Caco-2 (cell line): ENCODE measurements at regions not wholly inside any gene's neighbourhood (a gene's known extent, or its start where the extent isn't known, plus 50 kb on each side); places are given as distances from the start of the nearest gene placed in this dataset.

ENCODE experiments used
- BruUV-seq: library from RNA; stranded (reverse); fragments of 400-500 nt; replicated peaks from 2 replicates; lab custom pipeline; 2021; lab: Mats Ljungman, UMichigan
- CTCF ChIA-PET: fragments of 300-600 bp; sonication (Branson Sonifier 250); formaldehyde crosslinking; loops from one replicate; lab custom pipeline; 2022; ENCODE audit warnings: antibody characterized with exemption; lab: Charles Lee
- POLR2A ChIA-PET: fragments of 300-600 bp; sonication (Branson Sonifier 250); formaldehyde crosslinking; loops from one replicate; lab custom pipeline; 2022; ENCODE audit warnings: antibody characterized with exemption; lab: Charles Lee
- DNase-seq, 2 experiments: peaks; one replicate each; pipeline versions ENCODE4 v3.0.0 to v3.0.0-alpha.2; 2020 to 2022
- H3K27me3 ChIP-seq: replicated peaks from 2 replicates; pipeline ENCODE4 v1.6.0; 2011; ENCODE audit warnings: low read length; ENCODE audit not compliant: control insufficient read depth, insufficient read depth
- H3K36me3 ChIP-seq: 2 replicates; pipeline ENCODE4 v1.5.1; 2011; ENCODE audit warnings: low read length; ENCODE audit not compliant: control insufficient read depth, insufficient read depth
- H3K4me1 ChIP-seq: fragments of 250-450 bp; sonication (Bioruptor Pico); 2 replicates; pipeline ENCODE4 v1.5.1; 2020; ENCODE audit warnings: mild to moderate bottlenecking
- H3K4me3 ChIP-seq: 2 replicates; pipeline ENCODE4 v1.5.1; 2011; ENCODE audit warnings: low read depth, mild to moderate bottlenecking, control low read depth, low read length
- H3K9me3 ChIP-seq: fragments of 250-450 bp; sonication (Bioruptor Pico); 2 replicates; pipeline ENCODE4 v1.5.1; 2020; ENCODE audit warnings: mild to moderate bottlenecking, moderate library complexity
- H3K27ac Mint-ChIP-seq: one replicate; pipeline ENCODE4 v1.8.0; 2022; ENCODE audit warnings: mixed read lengths; ENCODE audit not compliant: unreplicated experiment
- H3K27me3 Mint-ChIP-seq: one replicate; pipeline ENCODE4 v1.8.0; 2022; ENCODE audit warnings: mixed read lengths; ENCODE audit not compliant: insufficient read depth, unreplicated experiment
- H3K36me3 Mint-ChIP-seq: one replicate; pipeline ENCODE4 v1.8.0; 2022; ENCODE audit warnings: mild to moderate bottlenecking, mixed read lengths; ENCODE audit not compliant: insufficient read depth, unreplicated experiment
- H3K4me1 Mint-ChIP-seq: one replicate; pipeline ENCODE4 v1.8.0; 2022; ENCODE audit warnings: low read depth, mixed read lengths; ENCODE audit not compliant: unreplicated experiment
- H3K4me3 Mint-ChIP-seq: one replicate; pipeline ENCODE4 v1.8.0; 2022; ENCODE audit warnings: mild to moderate bottlenecking, moderate library complexity, mixed read lengths; ENCODE audit not compliant: unreplicated experiment
- H3K9me3 Mint-ChIP-seq: one replicate; pipeline ENCODE4 v1.8.0; 2022; ENCODE audit warnings: mixed read lengths; ENCODE audit not compliant: unreplicated experiment
- intact Hi-C: fragments of 100-400 bp; cut with micrococcal nuclease; formaldehyde crosslinking; loops from one replicate; pipeline ENCODE4 v1.10.0; 2022; ENCODE audit not compliant: unreplicated experiment
- TF ChIP-seq, protein P1 (sequence below), 2 experiments: fragments of 200-600 bp in 1 of 2; IDR thresholded peaks; 1 replicate in 1 of 2; 2 replicates in 1 of 2; pipeline versions ENCODE4 v1.5.1 to v1.8.0; 2011 to 2022; ENCODE audit warnings: antibody characterized with exemption in 1 of 2, control low read depth in 1 of 2, inconsistent platforms in 1 of 2, low read depth in 1 of 2, low read length in 1 of 2, mild to moderate bottlenecking in 1 of 2, moderate library complexity in 1 of 2; ENCODE audit not compliant: insufficient read depth in 1 of 2, severe bottlenecking in 1 of 2, unreplicated experiment in 1 of 2

DNA sequence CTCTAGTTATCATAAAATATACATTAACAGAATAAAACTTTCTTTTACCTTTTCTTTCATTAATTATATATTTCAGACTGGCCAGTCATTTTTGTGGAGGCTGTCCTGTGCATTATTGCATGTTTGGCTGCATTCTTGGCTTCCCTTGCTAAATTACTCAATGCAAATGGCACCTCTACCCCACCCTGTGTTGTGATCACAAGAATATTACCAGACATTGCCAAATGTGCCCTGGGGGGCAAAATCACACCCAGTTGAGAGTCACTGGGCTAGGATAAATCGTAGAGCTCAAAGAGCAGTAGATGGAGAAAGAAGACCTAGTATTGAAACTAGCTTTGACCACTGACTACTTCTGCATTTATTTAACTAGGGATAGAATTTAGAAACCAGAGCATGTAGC is 1257.8 kb upstream of the TENM4 start:
- no peaks in the 10 kb centered on the region for H3K27me3 Mint-ChIP-seq
- no peak for DNase-seq
- H3K9me3 ChIP-seq: no peaks in the 10 kb centered on the region
- no peaks in the 10 kb centered on the region for H3K36me3 ChIP-seq
- H3K4me3 ChIP-seq: no peak overlapping the region
- BruUV-seq: no TSS peak
- H3K4me1 Mint-ChIP-seq: peaks cover 15% of the 10 kb centered on the region
- intact Hi-C loops: no loop called here
- peaks cover 11% of the 10 kb centered on the region for H3K4me1 ChIP-seq
- no peak overlapping the region for H3K27ac Mint-ChIP-seq
- CTCF ChIA-PET: no interaction called here
- H3K27me3 ChIP-seq: no peaks in the 10 kb centered on the region
- TF ChIP-seq, protein P1, sequence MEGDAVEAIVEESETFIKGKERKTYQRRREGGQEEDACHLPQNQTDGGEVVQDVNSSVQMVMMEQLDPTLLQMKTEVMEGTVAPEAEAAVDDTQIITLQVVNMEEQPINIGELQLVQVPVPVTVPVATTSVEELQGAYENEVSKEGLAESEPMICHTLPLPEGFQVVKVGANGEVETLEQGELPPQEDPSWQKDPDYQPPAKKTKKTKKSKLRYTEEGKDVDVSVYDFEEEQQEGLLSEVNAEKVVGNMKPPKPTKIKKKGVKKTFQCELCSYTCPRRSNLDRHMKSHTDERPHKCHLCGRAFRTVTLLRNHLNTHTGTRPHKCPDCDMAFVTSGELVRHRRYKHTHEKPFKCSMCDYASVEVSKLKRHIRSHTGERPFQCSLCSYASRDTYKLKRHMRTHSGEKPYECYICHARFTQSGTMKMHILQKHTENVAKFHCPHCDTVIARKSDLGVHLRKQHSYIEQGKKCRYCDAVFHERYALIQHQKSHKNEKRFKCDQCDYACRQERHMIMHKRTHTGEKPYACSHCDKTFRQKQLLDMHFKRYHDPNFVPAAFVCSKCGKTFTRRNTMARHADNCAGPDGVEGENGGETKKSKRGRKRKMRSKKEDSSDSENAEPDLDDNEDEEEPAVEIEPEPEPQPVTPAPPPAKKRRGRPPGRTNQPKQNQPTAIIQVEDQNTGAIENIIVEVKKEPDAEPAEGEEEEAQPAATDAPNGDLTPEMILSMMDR (IDR thresholded peaks at IDR 0.05; ENCODE audit: insufficient read depth in 1 of 2, low read depth in 1 of 2, low read length in 1 of 2, severe bottlenecking in 1 of 2, unreplicated experiment in 1 of 2): no peak
- no peaks in the 10 kb centered on the region for H3K9me3 Mint-ChIP-seq
- H3K36me3 Mint-ChIP-seq: no peaks in the 10 kb centered on the region
- no peak overlapping the region for H3K4me3 Mint-ChIP-seq
- POLR2A ChIA-PET: no interaction called here

DNA sequence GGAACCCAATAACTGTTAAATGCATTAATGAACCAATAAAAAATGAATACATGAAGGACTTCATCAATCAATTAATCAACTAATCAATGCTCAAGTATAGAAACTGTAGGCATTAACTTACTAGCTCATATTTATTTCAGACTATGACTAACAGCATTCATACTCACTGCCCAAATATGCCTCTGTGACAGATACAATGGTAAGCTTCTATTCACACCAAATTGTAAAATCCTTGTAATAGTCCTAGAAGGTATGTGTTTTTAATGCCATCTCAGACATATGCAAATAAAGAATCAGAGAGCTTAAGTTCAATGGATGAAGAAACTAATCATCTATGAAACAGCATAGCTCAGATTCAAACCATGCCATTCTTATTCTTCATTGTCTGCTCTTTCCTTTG is 1253.6 kb upstream of the TENM4 start:
- H3K4me3 Mint-ChIP-seq: no peak overlapping the region
- CTCF ChIA-PET: no interaction called here
- H3K27ac Mint-ChIP-seq: no peak overlapping the region
- H3K4me3 ChIP-seq: no peak overlapping the region
- intact Hi-C loops: no loop called here
- BruUV-seq: no TSS peak
- TF ChIP-seq, protein P1 (IDR thresholded peaks at IDR 0.05; ENCODE audit: insufficient read depth in 1 of 2, low read depth in 1 of 2, low read length in 1 of 2, severe bottlenecking in 1 of 2, unreplicated experiment in 1 of 2): no peak
- H3K9me3 ChIP-seq: no peaks in the 10 kb centered on the region
- peaks cover 3% of the 10 kb centered on the region for H3K27me3 Mint-ChIP-seq
- no peaks in the 10 kb centered on the region for H3K9me3 Mint-ChIP-seq
- no peaks in the 10 kb centered on the region for H3K27me3 ChIP-seq
- POLR2A ChIA-PET: no interaction called here
- H3K36me3 Mint-ChIP-seq: no peaks in the 10 kb centered on the region
- DNase-seq: no peak
- H3K4me1 Mint-ChIP-seq: peaks cover 3% of the 10 kb centered on the region
- H3K4me1 ChIP-seq: peaks cover 4% of the 10 kb centered on the region
- no peaks in the 10 kb centered on the region for H3K36me3 ChIP-seq

DNA sequence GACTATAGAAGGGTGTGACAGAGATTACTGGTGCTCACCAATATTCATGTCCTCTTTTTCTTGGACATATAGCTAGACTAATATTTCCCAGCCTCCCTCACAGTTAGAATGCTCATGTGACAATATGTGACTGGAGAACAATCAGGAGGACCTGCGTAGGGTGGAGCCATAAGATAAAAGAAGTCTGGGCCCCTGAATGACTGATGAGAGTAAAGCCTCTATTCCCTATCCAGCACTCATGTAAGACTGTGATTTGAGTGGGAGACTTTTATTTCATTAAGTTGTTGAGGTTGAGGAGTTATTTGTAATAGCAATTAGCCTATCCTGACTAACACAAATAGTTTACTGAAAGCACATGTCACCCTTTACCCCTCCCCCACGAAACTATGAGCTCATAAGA is 1247.1 kb upstream of the TENM4 start:
- H3K4me3 Mint-ChIP-seq: no peak overlapping the region
- no peak for DNase-seq
- no peak overlapping the region for H3K27ac Mint-ChIP-seq
- no peaks in the 10 kb centered on the region for H3K36me3 Mint-ChIP-seq
- no peaks in the 10 kb centered on the region for H3K4me1 Mint-ChIP-seq
- no peaks in the 10 kb centered on the region for H3K36me3 ChIP-seq
- H3K9me3 Mint-ChIP-seq: no peaks in the 10 kb centered on the region
- no peak overlapping the region for H3K4me3 ChIP-seq
- ChIA-PET POLR2A (no interaction called here), CTCF (no interaction called here)
- TF ChIP-seq, protein P1 (IDR thresholded peaks at IDR 0.05; ENCODE audit: insufficient read depth in 1 of 2, low read depth in 1 of 2, low read length in 1 of 2, severe bottlenecking in 1 of 2, unreplicated experiment in 1 of 2): no peak
- intact Hi-C loops: no loop called here
- no peaks in the 10 kb centered on the region for H3K27me3 ChIP-seq
- no TSS peak for BruUV-seq
- no peaks in the 10 kb centered on the region for H3K27me3 Mint-ChIP-seq
- H3K4me1 ChIP-seq: no peaks in the 10 kb centered on the region
- H3K9me3 ChIP-seq: no peaks in the 10 kb centered on the region
